UCSD-AML1 (cell line): ENCODE measurements at regions not wholly inside any gene's neighbourhood (a gene's known extent, or its start where the extent isn't known, plus 50 kb on each side); places are given as distances from the start of the nearest gene placed in this dataset.

ENCODE experiments used
- DNase-seq: peaks from one replicate; lab custom pipeline; 2025; ENCODE audit not compliant: unreplicated experiment; lab: John Stamatoyannopoulos, UW

DNA sequence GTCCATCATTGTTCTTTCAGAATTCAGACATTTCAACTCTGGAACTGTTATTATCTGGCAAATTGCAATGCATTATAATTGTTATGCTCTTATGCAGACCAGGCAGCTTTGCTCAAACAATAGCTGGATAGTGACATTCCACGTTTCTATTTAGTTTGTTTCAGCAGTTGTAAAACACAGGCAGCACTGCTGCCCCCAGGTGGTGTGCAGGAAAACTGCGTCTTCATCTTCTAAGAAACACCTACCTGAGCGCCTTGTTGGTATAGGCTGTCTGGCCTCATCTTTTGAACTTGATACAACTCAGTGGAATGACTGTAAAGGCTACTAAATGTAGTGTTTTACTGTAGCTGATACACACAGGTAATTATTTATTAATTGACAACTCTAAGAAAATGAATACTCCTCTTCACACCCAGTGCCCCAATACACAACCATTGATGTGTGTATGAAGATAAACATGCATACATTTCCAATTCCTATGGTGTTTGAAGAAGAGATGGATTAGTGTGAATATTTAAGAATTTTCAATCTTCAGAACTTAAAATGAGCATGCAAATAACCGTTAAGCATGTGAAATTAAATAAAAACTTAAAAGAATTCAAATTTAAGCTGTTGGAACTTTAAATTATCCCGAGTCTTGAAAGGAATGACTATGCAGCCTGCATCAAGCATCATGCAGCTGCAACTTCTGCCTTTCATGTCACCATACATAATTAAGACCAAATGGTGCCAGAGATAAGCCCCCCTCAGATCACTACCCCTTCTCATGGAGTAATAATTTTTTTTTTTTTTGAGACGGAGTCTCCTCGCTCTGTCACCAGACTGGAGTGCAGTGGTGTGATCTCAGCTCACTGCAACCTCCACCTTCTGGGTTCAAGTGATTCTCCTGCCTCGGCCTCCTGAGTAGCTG, 85.6 kb downstream of the CD8B2 start:
- no peak for DNase-seq

DNA sequence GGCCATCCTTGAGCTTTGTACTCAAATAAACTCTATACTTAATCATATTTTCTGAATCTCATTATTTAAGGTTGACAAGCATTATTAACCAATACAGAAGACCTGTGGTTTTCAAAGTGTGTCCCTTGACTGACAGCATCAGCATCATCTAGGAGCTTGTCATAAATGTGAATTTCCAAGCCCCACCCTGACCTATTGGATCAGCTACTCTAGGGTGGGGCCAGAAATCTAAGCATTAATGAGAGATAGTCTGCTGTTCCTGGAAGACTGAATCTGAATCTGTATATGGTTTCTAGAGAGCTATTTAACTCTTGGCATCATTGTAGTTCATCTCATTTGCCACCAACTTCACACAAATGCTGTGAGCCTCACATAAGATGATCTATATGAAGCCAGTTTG, 86.6 kb downstream of the CD8B2 start:
- no peak for DNase-seq

DNA sequence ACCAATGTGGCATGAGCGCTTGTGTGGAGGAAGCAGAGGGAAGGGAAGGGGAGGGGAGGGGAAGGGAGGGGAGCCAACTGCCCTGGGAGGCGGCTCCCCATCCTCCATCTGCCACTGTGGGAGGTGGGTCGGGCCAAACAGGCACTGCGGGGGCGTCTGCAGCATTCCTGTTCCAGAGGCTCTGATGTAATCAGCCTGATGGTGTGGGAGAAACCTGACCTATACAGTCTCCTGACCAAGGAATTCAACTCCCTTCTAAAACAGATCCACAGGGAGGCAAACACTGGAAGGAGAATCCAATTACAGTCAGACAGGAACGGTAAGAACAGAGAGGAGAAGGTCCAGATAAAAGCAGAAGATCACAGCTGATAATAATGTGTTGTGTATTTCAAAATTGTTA, 88.8 kb downstream of the CD8B2 start:
- no peak for DNase-seq

DNA sequence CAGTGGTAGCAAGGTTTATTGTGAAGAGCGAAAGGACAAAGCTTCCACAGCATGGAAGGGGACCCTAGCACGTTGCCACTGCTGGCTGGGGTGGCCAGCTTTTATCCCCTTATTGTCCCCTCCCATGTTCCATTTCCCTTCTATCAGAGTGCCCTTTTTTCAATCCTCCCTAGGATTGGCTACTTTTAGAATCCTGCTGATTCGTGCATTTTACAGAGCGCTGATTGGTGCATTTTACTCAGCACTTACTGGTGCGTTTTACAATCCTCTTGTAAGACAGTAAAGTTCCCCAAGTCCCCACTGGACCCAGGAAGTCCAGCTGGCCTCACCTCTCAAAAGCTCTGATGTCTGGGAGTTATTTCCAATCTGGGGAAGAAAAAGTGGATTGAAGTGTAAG, 90.1 kb downstream of the CD8B2 start:
- DNase-seq = no peak

DNA sequence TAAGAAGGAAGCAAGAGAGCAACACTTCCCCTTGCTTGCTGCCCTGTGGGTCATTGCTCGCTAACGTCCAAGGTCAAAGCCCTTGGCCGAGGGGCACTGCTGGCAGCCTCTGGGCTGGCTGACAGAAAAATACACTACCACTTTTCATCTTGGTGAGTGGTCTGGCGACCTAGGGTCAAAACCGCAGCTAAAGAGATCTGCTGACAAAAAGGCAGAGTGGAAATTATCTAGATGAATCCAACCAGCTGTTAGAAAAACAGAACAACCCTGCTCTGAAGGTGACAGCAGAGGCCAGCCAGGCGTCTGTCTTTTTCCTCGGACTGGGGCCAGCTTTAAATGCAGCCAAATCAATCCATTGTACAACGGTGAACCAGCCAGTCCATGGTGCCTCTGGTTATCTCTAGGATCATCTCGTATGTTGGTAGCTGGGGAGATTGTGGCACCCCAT, 92.6 kb downstream of the CD8B2 start:
- DNase-seq = no peak

DNA sequence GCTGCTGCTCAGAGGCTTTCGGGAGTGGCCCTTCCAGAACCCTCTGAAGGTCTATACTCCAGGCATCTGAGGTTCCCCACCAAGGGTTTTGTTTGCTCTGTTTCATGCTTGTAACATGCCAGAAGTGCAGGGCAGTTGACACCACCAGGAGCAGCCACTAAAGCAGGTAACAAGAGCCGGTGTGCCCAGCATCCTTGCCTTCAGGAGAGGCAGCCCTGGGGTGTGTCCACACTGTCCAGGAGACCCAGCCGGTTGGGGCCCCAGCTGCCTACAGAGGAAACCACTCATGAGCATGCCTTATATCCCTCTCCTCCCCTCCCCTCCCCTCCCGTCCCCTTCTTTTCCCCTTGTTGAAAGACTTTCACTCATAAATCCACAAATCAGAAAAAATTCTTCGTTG, 93.1 kb downstream of the CD8B2 start:
- DNase-seq = no peak

DNA sequence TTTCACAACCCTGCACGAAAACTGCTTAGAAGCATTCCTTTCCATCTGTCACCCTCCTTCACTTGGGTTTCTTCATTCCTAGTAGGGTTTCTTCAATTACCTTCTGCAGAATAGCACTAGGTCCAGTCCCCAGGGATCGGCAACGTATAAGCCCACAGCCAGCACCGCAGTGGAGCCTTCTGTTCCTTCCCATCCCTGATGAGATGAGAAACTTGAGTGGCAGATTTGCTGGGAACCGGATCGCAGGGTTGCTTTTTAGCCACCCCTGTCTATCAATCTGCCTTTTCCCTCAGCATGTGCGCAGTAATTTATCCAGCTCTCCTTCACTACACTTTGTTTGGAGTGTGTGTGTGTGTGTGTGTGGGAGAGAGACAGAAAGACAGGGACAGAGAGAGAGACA, 94.2 kb downstream of the CD8B2 start:
- no peak for DNase-seq

DNA sequence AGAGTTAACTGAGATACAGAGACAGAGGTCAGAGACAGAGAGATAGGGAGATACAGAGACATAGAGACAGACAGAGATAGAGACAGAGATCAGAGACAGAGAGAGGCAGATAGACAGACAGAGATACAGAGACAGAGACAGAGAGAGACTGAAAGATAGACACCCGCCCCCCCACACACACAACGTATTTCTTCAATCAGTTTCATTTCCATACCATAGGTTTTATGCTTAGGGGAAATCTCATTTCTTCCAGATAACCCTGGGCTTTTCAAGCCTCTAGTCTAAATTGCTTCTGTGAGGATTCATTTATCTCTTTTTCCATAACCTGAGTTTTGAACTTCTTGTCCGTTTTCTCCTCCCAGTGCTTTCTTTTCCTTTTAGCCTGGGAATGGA, 94.6 kb downstream of the CD8B2 start:
- no peak for DNase-seq

DNA sequence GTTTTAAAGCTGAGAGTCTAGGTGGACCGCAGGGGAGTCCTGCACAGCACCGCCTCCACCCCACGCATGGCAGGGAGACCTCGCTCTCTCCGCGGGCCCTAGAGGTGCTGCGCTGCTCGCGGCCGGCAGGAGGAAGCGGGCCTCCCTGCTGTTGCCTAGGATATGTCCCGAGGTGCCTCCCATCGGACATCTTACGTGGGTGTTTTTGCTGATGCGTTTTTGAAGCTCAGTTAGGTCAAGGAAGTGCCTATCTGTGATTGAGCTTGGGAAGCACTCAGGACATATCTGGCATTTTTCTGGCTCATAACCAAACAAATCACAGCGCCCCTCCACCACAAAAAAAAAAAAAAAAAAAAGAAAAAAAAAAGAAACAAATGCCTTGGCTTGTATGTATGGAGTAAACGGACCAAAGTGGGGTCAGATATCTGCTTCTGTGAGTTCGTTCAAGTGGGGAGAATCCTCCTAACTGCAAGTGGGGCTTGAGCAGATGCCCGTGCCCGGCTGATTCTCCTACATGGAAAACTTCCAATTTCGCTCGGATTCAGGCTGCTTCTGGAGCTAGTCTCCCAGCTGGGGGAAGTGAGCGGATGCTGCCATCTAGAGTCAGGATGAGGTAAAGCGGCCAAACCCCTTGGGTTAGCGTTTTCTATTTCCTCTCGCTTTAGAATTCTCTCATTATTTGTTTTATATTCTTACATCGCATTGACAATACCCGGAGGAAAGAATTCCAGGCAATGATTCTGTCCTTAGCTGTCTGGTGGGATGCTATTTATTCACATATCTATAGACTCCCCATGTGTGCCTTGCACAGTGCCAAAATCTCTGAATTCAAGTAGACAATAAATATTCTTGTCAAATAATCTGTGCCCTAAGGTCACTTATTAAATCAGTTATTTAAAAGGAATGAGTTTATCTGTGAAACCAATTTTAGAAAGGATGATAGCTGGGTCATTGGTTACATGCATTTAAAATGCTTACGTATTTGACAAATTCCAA, 95.3 kb downstream of the CD8B2 start:
- peak; percentile 44 for DNase-seq

DNA sequence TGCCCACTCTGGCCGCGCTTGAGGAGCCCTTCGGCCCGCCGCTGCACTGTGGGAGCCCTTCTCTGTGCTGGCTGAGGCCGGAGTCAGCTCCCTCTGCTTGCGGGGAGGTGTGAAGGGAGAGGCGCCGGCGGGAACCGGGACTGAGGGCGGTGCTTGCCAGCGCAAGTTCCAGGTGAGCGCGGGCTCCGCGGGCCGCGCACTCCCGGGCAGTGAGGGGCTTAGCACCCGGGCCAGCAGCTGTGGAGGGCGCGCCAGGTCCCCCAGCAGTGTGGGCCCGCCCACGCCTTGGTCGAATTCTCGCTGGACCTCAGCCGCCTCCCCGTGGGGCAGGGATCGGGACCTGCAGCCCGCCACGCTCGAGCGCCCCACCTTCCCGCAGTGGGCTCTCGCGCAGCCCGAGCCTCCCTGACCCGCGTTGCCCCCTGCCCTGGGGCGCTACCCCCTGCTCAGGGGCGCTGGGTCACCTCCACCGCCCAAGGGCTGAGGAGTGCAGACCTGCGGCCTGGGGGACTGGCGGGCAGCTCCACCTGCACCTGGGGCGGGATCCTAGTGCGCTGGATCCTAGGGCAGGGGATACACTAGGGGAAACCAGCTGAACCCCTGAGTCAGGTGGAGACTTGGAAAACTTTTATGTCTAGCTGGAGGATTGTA, 97.3 kb downstream of the CD8B2 start:
- no peak for DNase-seq

DNA sequence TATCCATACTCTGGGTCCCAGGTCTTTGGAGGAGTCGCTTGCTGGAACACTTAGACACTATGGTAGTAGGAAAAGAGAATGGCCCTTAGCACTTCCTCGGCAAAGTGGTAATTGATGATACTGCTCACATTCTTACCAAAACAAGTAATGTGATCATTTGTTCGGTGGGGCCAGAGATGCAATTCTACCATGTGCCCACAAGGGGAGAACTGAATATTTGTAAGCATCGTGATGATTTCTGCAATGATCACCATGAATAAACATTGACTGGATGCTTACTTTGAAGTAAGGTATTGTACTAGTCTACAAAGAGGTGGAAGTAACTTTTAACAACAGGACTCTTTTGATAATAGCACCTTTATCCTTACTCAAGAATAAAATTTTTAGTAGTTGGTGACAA, 109.7 kb downstream of the CD8B2 start:
- no peak for DNase-seq

DNA sequence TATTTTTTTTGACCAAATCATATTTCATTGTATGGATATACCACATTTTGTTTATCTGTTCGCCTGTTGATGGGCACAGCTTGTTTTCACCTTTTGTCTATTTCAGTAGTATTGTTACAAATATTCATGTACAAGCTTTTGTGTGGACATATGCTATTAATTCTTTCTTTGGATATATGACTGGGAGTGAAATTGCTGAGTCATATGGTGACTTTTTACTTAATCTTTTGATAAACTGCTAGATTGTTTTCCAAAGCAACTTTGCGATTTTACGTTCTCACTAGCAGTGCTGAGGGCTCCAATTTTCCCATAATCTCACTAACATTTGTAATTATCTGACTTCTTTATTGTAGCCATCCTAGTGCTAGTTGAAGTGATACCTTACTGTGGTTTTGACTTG, 112.4 kb downstream of the CD8B2 start:
- DNase-seq = no peak

DNA sequence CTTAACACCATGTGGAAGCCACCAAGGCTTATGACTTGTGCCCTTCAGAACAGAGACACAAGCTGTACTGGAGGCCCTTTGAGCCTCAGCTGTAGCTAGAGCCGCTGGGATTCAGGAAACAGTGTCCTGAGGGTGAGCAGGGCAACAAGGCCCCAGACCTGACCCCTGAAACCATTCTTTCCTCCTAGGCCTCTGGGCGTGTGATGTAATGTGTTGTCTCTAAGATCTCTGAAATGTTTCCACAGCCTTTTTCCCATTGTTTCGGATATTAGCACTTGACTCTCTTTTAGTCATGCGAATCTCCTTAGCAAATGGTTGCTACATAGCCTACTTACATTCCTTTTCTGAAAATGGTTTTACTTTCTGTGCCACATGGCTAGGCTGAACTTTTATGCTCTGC, 114.9 kb downstream of the CD8B2 start:
- DNase-seq = no peak

DNA sequence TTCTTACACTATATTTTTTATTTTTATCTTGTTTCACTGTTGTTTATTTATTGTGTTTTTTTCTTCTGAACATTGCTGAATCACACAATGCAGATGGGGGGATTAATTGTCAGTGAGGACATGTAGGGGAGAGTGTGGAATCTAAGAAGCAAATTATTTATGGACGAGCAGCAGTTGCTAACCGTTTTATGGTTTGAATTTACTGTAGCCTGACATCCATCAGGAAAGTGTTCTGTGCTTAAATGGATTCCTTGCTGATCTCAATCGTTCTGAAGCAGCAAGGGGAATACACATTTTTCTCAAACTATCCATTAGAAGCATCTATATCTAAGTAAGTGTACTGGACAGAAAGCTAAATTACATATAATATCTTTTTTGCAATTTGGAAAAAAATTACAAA, 119.5 kb downstream of the CD8B2 start:
- DNase-seq = no peak

DNA sequence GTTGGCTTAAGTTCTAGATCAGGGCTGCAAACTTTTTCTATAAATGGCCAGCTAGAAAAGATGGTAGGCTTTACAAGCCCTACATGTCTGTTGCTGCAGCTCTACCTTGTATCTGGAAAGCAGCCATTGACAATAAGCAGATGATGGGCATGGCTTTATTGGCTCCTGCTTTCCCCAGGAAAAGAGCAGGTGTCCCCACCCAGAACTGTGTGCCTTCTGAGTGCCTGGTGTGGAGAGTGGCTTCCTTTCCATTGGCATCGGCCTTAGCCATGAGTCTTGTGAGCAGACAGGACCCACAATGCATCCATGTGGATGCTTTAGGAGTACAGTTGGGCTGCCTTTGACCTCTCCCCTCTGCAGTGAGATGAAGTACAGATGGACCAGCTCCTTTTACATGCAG, 120.2 kb downstream of the CD8B2 start:
- no peak for DNase-seq

DNA sequence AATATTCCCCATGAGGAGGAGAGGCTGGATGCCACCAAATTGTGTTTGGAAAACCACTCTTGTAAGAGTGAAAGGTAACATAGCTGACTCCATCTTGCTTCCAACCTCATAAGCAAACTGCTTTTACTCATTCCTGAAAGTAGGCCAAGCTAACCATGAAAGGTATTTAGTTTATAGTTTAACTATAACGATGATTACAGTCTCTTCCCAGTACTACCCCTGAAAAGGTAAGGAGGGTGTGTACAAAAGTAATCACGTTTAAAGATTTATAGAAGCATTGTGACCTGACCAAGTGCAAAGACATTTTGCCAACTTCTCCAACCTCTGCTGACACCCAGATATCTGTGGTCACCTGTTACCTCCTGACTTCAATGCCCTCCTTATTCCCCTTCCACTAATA, 122.6 kb downstream of the CD8B2 start:
- DNase-seq = no peak

DNA sequence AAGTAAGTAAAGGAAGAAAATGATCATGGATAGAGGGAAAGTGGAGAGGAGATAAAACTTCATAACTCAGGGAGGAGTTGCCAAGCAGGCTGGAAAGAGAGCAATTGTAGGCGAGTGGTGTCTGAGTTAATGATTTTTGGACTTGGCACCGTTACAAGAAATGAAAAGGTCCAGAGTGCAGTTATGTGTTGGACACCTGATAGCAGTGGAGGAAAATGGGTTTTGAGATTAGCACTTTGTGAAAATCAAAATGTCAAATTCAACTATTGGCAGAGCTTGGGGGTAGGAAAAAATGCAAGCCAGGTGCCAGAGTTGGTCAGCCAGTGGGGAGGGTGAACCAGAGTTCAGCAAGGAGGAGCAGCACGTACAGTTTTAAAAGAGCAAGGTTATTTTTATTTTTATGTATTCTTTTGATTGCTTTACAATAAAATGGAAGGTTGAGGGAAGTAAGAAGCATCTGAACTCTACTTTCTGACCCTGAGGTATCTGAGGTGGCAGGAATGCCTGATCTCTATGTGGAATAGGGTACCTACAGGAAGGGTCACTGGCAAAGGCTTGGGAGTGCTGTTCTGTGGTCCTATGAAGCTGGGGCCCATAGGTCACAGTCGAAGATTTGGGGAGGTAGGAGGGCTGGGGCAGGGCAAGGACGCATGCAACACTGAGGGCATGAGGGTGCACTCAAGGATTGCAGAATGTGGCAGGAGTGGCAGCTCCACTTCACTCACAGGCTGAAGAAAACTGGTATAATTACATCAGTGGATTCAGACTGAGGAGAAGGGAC, 127.5 kb downstream of the CD8B2 start:
- DNase-seq = no peak

DNA sequence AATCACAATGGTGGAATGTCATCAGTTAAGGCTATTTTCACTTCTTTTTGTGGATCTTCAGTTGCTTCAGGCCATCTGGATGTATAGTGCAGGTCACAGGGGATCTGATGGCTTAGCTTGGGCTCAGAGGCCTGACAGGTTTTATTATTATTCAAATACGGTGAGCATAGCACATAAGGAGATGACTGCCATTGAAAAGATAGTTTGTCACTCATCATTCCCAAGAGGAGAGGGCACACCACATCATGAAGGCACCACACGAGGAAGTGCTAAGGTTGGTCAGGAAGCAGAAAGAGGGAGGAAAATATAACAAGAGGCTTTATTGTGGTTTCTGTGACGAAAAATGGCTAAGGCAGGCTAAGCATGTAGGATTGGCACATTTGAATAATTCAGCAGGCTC, 131.4 kb downstream of the CD8B2 start:
- no peak for DNase-seq

DNA sequence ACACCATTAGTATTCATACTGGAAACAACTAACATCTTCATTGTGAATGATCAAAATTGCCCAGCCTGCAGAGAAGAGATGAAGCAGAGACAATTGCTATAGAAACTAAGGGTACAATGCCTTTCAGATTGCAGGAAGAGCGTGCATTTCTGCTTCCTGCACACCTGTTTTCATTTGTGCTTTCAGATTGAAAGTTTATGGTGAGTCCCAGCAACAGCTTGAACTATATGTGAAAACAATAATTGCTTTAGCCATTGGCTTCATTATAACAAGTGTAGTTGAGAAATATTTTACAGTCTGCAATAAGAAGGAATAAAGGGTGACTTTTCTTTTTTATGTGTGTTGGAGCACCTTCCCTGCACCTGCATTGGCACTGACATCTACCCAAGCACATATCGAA, 136.3 kb downstream of the CD8B2 start:
- DNase-seq = no peak

DNA sequence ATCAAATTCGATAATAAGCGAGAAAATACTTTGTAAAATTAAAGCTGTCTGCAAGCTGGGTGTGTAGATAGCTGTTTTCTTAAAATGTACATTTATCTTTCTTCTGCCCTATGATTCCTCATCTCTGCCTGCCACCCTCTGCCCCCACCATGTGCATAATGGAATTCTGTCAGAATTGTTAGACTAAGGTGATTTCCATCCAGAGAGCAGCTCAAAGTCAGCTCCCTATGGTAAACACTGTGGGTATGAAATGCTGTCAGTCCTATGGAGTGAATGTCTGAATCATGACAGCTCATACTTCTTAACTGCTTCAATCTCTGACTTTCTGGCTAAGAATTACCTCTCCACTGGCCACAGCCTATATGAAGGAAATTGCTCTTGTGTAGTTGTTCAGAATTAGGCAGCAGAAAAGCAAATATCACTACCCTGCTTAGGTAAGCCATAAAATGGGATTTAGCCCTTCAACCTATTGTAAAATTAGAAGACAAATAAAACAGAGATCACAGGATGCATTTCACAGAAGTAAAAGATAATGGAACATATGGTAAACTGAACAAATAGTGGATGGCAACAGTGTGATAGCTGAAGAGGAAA, 137.7 kb downstream of the CD8B2 start:
- DNase-seq = no peak
